Body of pancreas (tissue), 4 donors: ENCODE measurements at regions not wholly inside any gene's neighbourhood (a gene's known extent, or its start where the extent isn't known, plus 50 kb on each side); places are given as distances from the start of the nearest gene placed in this dataset.

Experiments
- CTCF ChIP-seq, 7 experiments: fragments of 450-650 bp in 4 of 7; fragments of 200-600 bp in 3 of 7; sonication (generic) in 3 of 7; IDR thresholded peaks; one replicate each; pipeline ENCODE4 v1.5.1; 2016 to 2019; ENCODE audit warnings: antibody characterized with exemption in 7 of 7
- POLR2A ChIP-seq, 3 donors: fragments of 450-650 bp; IDR thresholded peaks; one replicate each; pipeline ENCODE4 v1.6.1; 2016; ENCODE audit warnings: antibody characterized with exemption in 3 of 3, mild to moderate bottlenecking in 2 of 3

- TF ChIP-seq CTCF (IDR thresholded peaks at IDR 0.05), result no peak
- no peak for TF ChIP-seq POLR2A (IDR thresholded peaks at IDR 0.05)
Measured at GRCh38 chr6:103707596-103708325, 1152.0 kb downstream of the HACE1 start.
